Activated CD4-positive, CD25-positive, alpha-beta regulatory T cell treated with anti-CD3 and anti-CD28 coated beads, Interleukin-2, amount 50 U/mL, for 24 hours (primary cell): ENCODE measurements at regions not wholly inside any gene's neighbourhood (a gene's known extent, or its start where the extent isn't known, plus 50 kb on each side); places are given as distances from the start of the nearest gene placed in this dataset.

Experiments used
- ATAC-seq, 2 donors: fragments of 150-1000 bp; cut with Tn5 transposase; one replicate each; pipeline ENCODE4 v1.10.0; 2021; ENCODE audit warnings: mild to moderate bottlenecking in 1 of 2, moderate library complexity in 1 of 2

- ATAC-seq: no peak
Observed at GRCh38 chr14:98956181-98956580, 315.8 kb downstream of the BCL11B start.

- ATAC-seq: no peak
Observed at GRCh38 chr14:98956661-98957060, 315.3 kb downstream of the BCL11B start.

- ATAC-seq: no peak
Observed at GRCh38 chr14:98957211-98958047, 314.6 kb downstream of the BCL11B start.

DNA sequence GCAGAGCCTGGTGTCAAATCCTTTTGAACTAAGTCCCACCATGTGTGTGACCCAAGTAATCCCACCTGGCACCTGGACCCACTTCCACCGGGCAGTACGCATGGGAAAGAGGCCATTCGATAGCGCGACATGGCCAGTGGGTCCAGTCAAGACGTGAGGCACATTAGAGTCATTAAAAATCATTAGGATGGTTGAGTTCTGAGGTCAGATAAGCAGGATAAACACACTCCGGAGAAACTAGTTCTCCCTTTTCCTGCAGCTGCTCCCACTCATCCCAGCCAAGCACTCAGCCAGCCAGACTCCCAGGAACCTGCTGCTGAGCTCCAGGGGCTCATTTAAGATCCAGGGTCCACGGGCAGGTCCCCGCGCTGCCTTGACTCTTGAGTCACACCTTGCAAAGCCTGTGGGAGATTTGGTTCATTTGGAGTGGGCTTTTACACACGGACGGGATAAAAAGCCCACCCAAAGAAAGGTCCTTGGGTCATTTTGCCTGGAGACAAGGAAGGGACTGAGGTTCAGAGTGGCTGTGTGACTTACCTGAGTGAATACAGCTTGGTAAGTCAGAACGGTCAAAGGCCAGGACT lies 313.9 kb downstream of the BCL11B start:
- ATAC-seq: no peak

DNA sequence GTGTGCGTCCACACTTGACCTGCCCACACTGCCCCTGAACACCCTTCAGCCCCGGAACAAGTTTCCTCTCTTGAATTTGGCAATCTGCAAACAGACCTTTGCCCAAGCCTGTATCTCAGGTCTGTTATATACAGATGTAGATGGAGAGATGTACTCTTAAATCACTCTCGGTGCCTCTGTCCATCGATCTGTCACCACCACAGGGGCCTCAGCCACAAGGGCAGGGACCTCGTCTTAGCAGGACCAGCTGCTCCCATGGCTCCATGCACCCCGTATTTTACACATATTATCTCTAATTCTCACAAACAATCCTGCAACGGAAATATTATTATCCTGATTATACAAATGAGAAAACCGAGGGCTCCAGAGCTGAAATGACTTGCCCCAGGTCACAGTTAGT lies 313.4 kb downstream of the BCL11B start:
- no peak for ATAC-seq

GRCh38 chr14:98959410-98959809 lies 312.6 kb downstream of the BCL11B start:
- no peak for ATAC-seq

DNA sequence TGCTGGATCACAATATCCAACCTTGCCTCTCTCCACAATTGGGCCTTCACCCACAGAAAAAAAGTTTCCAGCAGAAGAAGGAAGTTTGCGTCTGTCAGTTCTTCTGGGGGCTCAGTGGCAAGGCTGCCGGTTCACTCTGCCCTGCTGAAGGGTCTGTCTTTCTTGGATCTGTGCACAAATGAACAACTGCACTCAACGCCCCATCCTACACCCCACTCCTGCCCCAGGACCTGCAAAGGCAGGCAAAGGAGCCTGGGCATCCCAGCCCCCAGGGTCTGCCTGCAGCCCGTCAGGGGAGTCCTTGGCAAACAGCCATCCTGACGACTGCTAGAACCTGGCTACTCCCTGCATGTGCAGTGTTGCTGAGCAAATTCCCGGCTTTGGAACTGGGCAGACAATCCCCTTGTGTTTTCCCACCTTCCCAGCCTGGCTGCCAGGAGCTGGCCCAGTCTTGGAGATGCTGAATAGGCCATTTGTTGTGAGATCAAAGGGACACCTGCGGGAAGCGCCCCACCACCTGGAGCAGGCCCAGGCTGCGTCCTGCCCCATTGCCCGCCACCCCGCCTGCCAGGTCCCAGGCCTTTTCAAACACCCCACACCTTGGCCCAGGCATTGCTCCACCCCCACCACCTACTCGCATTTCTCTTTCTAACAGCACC lies 311.9 kb downstream of the BCL11B start:
- ATAC-seq: no peak

GRCh38 chr14:98960617-98961013 lies 311.4 kb downstream of the BCL11B start:
- no peak for ATAC-seq

DNA sequence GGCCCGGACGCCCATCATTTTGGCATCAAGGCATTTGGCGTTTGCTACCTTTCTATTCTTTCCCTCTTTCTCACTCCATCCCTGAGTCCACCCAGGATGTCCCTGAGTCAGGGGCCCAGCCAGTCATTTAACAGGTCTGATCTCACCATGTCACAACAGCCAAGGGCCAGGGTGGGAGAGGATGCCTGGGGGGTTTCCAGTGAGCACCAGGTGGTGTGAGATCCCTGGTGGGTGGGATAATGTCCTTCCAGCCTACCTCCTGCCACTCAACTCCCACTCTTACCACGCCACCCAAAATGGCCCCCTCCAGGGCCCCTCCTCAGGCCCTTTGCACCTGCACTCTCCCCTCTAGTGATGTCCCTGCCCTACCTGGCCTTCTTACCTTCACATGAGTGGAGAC lies 310.8 kb downstream of the BCL11B start:
- ATAC-seq: no peak

- ATAC-seq: no peak
Observed at GRCh38 chr14:98962118-98962517, 309.9 kb downstream of the BCL11B start.

DNA sequence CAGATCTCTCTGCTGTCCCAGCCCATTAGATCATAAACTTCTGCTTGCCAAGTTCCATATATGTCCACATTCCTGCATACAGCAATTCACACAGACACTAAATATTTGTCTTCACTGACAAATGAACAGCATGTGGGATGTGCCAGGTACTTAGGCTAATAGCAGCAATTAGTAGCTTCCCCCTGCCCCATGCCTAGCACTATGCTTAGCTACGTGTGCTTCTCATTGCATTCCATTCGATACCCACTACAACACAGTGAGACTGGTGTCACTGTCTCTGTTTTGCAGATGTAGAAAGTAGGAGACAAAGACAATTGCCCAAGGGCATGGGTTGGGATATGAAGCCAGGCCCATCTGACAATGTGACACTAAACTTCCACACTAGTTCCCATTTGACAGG lies 308.4 kb downstream of the BCL11B start:
- ATAC-seq: no peak

- no peak for ATAC-seq
Observed at GRCh38 chr14:98964171-98964570, 307.8 kb downstream of the BCL11B start.

GRCh38 chr14:98965076-98965475 lies 306.9 kb downstream of the BCL11B start:
- no peak for ATAC-seq

GRCh38 chr14:98966016-98966415 lies 306.0 kb downstream of the BCL11B start:
- no peak for ATAC-seq

DNA sequence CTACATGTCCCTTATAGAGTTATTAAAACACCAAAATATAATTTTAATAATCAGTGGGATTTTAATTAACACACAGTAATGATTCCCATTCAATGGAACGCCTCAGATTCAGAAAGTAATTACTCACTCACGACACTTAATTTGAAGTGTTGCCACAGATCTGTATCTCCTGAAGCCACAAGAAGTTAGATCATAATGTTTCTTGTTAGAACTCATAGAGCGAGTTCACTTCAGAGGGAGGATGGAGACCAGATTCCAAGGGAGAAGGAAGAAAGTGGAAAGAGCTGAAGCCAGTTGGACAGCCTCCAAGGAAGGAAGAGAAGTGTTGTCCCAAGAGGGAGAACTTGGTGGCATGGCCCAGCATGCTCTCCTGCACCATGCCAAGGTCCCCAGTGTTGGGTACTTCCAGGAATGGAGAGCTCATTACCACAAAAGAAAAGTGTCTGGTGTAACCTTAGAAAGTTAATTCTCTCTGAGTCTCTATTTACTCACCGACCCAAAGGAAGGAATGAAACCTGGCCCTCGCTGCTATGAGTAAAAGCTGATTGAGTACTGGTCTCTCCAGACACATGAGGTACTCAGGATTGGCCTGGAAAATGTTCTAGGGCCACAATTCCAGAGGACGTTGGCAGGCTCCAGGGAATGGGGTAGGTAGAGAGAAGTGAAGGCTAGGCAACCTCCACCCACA lies 305.4 kb downstream of the BCL11B start:
- no peak for ATAC-seq

DNA sequence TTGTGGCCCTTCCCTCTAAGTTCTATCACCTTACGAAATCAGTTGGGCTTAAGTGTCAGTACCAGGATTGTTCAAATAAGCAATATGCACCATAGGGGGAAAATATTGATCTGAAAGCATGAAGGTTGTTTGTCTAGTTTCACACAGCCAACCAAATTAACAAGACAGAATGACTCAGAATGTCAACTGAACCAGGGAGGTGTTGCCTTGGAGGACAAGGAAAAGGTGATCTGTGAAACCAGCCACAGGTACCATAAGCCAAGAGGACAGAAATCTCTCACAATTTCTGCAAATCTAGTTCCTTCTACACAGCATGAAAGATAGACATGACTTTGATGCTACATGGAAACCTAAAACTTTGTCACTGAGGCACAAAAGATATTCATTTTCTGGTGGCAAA lies 297.9 kb downstream of the BCL11B start:
- ATAC-seq: no peak

DNA sequence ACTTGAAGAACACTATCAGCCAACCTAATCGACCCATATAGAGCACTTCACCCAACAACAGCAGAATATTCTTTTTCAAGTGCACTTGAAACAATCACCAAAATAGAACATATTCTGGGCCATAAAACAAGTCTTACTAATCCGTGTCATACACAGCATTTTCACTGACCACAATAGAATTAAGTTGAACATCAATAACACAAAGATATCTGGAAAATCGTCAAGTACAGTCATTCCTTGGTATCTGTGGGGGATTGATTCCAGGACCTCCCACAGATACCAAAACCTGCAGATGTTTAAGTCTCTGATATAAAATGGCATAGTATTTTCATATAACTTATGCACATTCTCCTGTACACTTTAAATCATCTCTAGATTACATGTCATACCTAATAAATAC lies 295.7 kb downstream of the BCL11B start:
- no peak for ATAC-seq

DNA sequence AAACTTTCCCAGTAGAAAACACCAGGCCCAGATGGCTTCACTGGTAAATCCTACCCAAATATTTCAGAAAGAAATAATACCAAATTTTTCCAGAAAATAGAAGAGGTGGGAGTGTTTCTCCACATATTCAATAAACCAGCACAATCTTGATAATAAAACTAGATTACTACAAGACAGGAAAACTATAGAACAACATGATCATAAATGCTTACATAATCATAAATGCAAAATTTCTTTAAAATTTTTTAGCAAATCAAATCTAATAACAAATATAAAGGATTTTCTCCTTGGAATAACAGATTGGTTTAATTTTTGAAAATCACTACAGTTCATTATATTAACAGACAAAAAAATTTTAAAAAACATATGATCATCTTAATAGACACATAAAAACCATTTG lies 294.5 kb downstream of the BCL11B start:
- ATAC-seq: no peak

DNA sequence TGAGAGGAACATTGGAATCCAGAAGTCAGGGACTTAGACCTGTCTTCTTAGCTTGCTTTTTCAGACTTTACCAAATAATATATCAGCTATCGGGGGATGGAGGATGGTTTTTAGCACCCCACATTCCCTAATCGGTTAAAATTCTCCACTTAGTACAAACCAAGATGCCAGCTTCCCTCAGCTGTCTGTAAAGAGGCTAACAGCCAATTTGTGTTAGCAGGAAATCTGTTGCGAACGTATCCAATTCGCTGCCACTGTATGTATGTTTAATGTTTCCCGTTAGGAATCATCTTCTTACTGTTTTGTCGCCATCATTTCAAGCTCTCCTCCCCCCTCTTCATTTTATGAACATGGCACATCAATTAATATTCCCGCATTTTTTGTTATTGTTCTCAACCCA lies 289.0 kb downstream of the BCL11B start:
- ATAC-seq: no peak

GRCh38 chr14:98984027-98984718 lies 287.8 kb downstream of the BCL11B start:
- no peak for ATAC-seq

DNA sequence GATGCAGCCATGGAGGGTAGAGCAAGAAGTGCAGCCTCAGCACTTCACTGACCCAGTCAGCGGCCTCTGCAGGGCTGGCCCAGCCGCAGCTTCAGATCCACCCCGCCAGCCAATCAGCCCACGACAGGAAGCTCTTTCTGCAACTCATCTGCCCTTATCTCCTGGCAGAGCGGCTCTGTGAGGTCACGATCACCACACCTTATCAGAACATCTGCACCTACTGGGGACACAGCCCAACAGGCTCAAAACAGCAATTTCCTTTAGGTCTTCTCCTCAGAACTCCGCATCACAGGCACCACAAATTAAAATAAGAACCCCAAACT lies 287.3 kb downstream of the BCL11B start:
- peak; percentile 98 to 99 for ATAC-seq

GRCh38 chr14:98993818-98994217 lies 278.2 kb downstream of the BCL11B start:
- ATAC-seq: no peak

- ATAC-seq: peak in 1 of 2 donors; percentile 41
Observed at GRCh38 chr14:98994561-98994960, 277.4 kb downstream of the BCL11B start.
